ENCODE measurements at regions not wholly inside any gene's neighbourhood (a gene's known extent, or its start where the extent isn't known, plus 50 kb on each side); places are given as distances from the start of the nearest gene placed in this dataset.

- Histone ChIP-seq H3K4me1 (ENCODE audit: control insufficient read depth, extremely low read depth, insufficient read depth, low read length) (no peaks in the 10 kb centered on the region), H3K9ac (ENCODE audit: control insufficient read depth, extremely low read depth, insufficient read depth, low read length) (no peak overlapping the region), H3K27me3 (ENCODE audit: control insufficient read depth, extremely low read depth, insufficient read depth, low read length) (no peaks in the 10 kb centered on the region), H3K4me2 (ENCODE audit: control insufficient read depth, extremely low read depth, insufficient read depth, low read depth, low read length) (no peak overlapping the region), H3K27ac (ENCODE audit: control insufficient read depth, insufficient read depth, low read length) (no peak overlapping the region), H3K79me2 (ENCODE audit: control insufficient read depth, insufficient read depth, low read length) (no peaks in the 10 kb centered on the region), H3K9me3 (ENCODE audit: control insufficient read depth, low read depth, low read length) (no peaks in the 10 kb centered on the region), H2AFZ (ENCODE audit: control insufficient read depth, low read length) (no peak overlapping the region), H3K4me3 (ENCODE audit: control insufficient read depth in 2 of 3, extremely low read depth in 1 of 3, insufficient read depth in 2 of 3, low read depth in 1 of 3, low read length in 3 of 3) (no peak overlapping the region), H3K36me3 (ENCODE audit: control insufficient read depth in 2 of 2, extremely low read depth in 1 of 2, insufficient read depth in 2 of 2, low read length in 2 of 2) (no peaks in the 10 kb centered on the region), H4K20me1 (ENCODE audit: control insufficient read depth, extremely low read depth, insufficient read depth, low read length) (no peaks in the 10 kb centered on the region), H3K9me1 (ENCODE audit: control insufficient read depth, extremely low read depth, insufficient read depth, low read length) (no peaks in the 10 kb centered on the region)
- dilution Hi-C loops (cut with MboI; ENCODE audit: extremely low pct_ligation_motif_present, low sequenced_read_pairs), result no loop called here
- TF ChIP-seq EZH2 (IDR thresholded peaks at IDR 0.05; ENCODE audit: low read length) (no peak), CTCF (optimal IDR thresholded peaks at IDR 0.05 in 1 of 3, IDR thresholded peaks at IDR 0.05 in 1 of 3, conservative IDR thresholded peaks at IDR 0.05 in 1 of 3; ENCODE audit: extremely low read depth in 1 of 3, insufficient read depth in 2 of 3, low read length in 3 of 3) (no peak)
- DNase-seq (ENCODE audit: low read depth, low spot score) (no peak), FAIRE-seq (no peak)
Measured at GRCh38 chr9:7403839-7404487, 395.6 kb downstream of the DMAC1 start.

- H2AFZ ChIP-seq (ENCODE audit: control insufficient read depth, low read length), result no peak overlapping the region
- no peaks in the 10 kb centered on the region for H3K4me1 ChIP-seq (ENCODE audit: control insufficient read depth, extremely low read depth, insufficient read depth, low read length)
- H3K27me3 ChIP-seq (ENCODE audit: control insufficient read depth, extremely low read depth, insufficient read depth, low read length), result no peaks in the 10 kb centered on the region
- H3K9ac ChIP-seq (ENCODE audit: control insufficient read depth, extremely low read depth, insufficient read depth, low read length), result no peak overlapping the region
- H4K20me1 ChIP-seq (ENCODE audit: control insufficient read depth, extremely low read depth, insufficient read depth, low read length), result no peaks in the 10 kb centered on the region
- FAIRE-seq, result no peak
- no peak overlapping the region for H3K4me2 ChIP-seq (ENCODE audit: control insufficient read depth, extremely low read depth, insufficient read depth, low read depth, low read length)
- no peak overlapping the region for H3K27ac ChIP-seq (ENCODE audit: control insufficient read depth, insufficient read depth, low read length)
- H3K9me1 ChIP-seq (ENCODE audit: control insufficient read depth, extremely low read depth, insufficient read depth, low read length), result no peaks in the 10 kb centered on the region
- dilution Hi-C loops (cut with MboI; ENCODE audit: extremely low pct_ligation_motif_present, low sequenced_read_pairs), result no loop called here
- no peak overlapping the region for H3K4me3 ChIP-seq (ENCODE audit: control insufficient read depth in 2 of 3, extremely low read depth in 1 of 3, insufficient read depth in 2 of 3, low read depth in 1 of 3, low read length in 3 of 3)
- DNase-seq (ENCODE audit: low read depth, low spot score), result no peak
- H3K9me3 ChIP-seq (ENCODE audit: control insufficient read depth, low read depth, low read length), result no peaks in the 10 kb centered on the region
- H3K79me2 ChIP-seq (ENCODE audit: control insufficient read depth, insufficient read depth, low read length), result no peaks in the 10 kb centered on the region
- TF ChIP-seq EZH2 (IDR thresholded peaks at IDR 0.05; ENCODE audit: low read length) (no peak), CTCF (optimal IDR thresholded peaks at IDR 0.05 in 1 of 3, IDR thresholded peaks at IDR 0.05 in 1 of 3, conservative IDR thresholded peaks at IDR 0.05 in 1 of 3; ENCODE audit: extremely low read depth in 1 of 3, insufficient read depth in 2 of 3, low read length in 3 of 3) (no peak)
- H3K36me3 ChIP-seq (ENCODE audit: control insufficient read depth in 2 of 2, extremely low read depth in 1 of 2, insufficient read depth in 2 of 2, low read length in 2 of 2), result no peaks in the 10 kb centered on the region
Measured at GRCh38 chr9:7403028-7403389, 396.6 kb downstream of the DMAC1 start.

Data from keratinocyte (primary cell).